GM12864 (cell line): ENCODE measurements at regions not wholly inside any gene's neighbourhood (a gene's known extent, or its start where the extent isn't known, plus 50 kb on each side); places are given as distances from the start of the nearest gene placed in this dataset.

Source experiments
- DNase-seq: peaks from one replicate; pipeline ENCODE4 v3.0.0-alpha.2; 2011; ENCODE audit warnings: low read depth
- H3K4me3 ChIP-seq: 2 replicates; pipeline ENCODE4 v1.5.1; 2011; ENCODE audit warnings: mild to moderate bottlenecking, low read depth, low read length, control low read depth
- TF ChIP-seq, protein P1 (sequence below): IDR thresholded peaks from 2 replicates; pipeline ENCODE4 v1.5.1; 2011; ENCODE audit warnings: low read depth, mild to moderate bottlenecking, moderate library complexity, low read length, control low read depth, inconsistent platforms; ENCODE audit errors: missing control alignments

DNA sequence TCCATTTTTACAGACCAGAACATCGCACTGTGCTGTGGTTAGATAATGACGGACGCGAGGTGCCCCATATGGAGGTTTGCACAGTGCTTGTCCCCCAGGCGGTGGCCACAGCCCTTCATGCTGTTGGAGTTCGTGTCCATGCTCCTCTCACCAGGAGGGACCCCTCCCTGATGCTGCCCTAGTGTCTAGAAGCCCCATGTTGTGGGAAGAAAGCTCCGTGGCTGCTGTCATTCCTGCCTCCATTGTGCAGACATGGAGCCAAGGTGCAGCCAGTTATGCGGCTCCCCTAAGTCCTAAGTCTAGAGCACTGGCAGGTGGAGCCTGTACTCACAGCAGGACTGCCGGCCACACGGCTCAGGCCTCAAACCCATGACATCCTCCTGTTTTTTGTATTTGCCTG, 464.9 kb downstream of the EIPR1 start:
- TF ChIP-seq, protein P1, sequence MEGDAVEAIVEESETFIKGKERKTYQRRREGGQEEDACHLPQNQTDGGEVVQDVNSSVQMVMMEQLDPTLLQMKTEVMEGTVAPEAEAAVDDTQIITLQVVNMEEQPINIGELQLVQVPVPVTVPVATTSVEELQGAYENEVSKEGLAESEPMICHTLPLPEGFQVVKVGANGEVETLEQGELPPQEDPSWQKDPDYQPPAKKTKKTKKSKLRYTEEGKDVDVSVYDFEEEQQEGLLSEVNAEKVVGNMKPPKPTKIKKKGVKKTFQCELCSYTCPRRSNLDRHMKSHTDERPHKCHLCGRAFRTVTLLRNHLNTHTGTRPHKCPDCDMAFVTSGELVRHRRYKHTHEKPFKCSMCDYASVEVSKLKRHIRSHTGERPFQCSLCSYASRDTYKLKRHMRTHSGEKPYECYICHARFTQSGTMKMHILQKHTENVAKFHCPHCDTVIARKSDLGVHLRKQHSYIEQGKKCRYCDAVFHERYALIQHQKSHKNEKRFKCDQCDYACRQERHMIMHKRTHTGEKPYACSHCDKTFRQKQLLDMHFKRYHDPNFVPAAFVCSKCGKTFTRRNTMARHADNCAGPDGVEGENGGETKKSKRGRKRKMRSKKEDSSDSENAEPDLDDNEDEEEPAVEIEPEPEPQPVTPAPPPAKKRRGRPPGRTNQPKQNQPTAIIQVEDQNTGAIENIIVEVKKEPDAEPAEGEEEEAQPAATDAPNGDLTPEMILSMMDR: no peak
- no peak overlapping the region for H3K4me3 ChIP-seq
- DNase-seq: no peak

GRCh38 chr2:2912293-2912692, 465.3 kb downstream of the EIPR1 start:
- no peak overlapping the region for H3K4me3 ChIP-seq
- TF ChIP-seq, protein P1: no peak
- DNase-seq: no peak

- DNase-seq: no peak
- no peak overlapping the region for H3K4me3 ChIP-seq
- TF ChIP-seq, protein P1: no peak
Measured at GRCh38 chr2:2910259-2910658, 467.4 kb downstream of the EIPR1 start.

DNA sequence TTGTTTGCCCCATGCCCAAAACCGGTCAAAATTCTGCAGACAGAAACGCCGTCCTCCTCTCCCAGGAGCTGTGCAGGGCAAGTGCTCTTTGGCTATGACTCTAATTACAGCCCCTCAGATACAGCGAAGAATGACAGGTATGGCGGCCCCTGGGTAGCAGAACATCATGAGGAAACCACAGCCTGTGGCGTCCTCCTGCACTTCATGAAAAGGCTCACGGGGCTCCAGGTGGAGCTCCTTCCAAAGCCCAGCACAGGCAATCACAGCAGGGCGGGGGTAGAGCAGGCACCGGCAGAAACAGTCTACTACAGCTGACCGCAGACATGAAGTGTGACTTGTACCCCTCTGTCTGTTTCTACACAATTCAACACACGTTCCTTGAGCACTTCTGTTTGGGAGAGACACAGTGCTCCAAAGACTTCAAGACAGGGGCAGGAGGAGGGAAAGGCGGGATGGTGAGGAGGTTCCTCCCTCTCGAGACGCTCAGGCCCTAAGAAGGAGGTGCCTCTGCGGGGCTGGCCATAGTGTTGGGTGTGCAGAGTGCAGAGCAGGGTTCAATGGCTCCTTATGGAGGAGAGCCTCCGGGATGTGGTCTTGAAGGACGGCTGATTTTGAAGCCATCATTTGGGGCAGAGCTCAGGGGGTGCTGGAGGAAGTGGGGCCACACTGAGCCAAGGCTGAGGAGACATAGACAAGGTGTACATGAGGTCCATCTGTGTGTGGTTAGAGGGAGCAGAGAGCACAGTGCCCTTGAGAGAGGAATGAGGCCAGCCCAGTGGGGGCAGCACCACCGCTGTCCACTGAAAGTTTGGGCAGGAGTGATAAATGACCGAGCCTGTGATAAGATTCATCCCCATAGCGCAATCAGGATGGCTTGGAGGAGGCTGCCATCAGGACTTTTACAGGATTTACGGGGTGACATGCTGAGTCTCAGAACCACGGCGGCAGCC, 468.3 kb downstream of the EIPR1 start:
- no peak overlapping the region for H3K4me3 ChIP-seq
- TF ChIP-seq, protein P1: no peak
- DNase-seq: no peak

GRCh38 chr2:2906091-2906490, 471.5 kb downstream of the EIPR1 start:
- no peak overlapping the region for H3K4me3 ChIP-seq
- DNase-seq: no peak
- TF ChIP-seq, protein P1: no peak

GRCh38 chr2:2904721-2905350, 472.8 kb downstream of the EIPR1 start:
- TF ChIP-seq, protein P1: no peak
- DNase-seq: no peak
- H3K4me3 ChIP-seq: no peak overlapping the region
